HL-60 (cell line): ENCODE measurements at regions not wholly inside any gene's neighbourhood (a gene's known extent, or its start where the extent isn't known, plus 50 kb on each side); places are given as distances from the start of the nearest gene placed in this dataset.

Experiments
- DNase-seq, 2 experiments: peaks; one replicate each; pipeline ENCODE4 v3.0.0-alpha.2; 2010 to 2020; ENCODE audit warnings: low read depth in 1 of 2, low spot score in 1 of 2
- H3K27ac ChIP-seq: fragments of 250-450 bp; sonication (Bioruptor Pico); replicated peaks from 2 replicates; pipeline ENCODE4 v1.5.1; 2020; ENCODE audit warnings: mild to moderate bottlenecking, moderate library complexity
- H3K27me3 ChIP-seq: fragments of 250-450 bp; sonication (Bioruptor Pico); 2 replicates; pipeline ENCODE4 v1.5.1; 2021; ENCODE audit warnings: mild to moderate bottlenecking, moderate library complexity; ENCODE audit not compliant: insufficient read depth, poor library complexity, severe bottlenecking
- H3K4me3 ChIP-seq: replicated peaks from 2 replicates; pipeline ENCODE4 v1.5.1; 2011; ENCODE audit warnings: mild to moderate bottlenecking, control low read depth, low read length; ENCODE audit not compliant: insufficient read depth
- GABPA ChIP-seq: IDR thresholded peaks from 2 replicates; pipeline ENCODE4 v1.6.1; 2012; ENCODE audit warnings: low read depth
- POLR2AphosphoS5 ChIP-seq: IDR thresholded peaks from 2 replicates; pipeline ENCODE4 v1.6.1; 2012; ENCODE audit warnings: low read depth
- SPI1 ChIP-seq: IDR thresholded peaks from 2 replicates; pipeline ENCODE4 v1.6.1; 2012; ENCODE audit warnings: low read depth, mild to moderate bottlenecking, borderline replicate concordance
- TF ChIP-seq, protein P1 (sequence below): IDR thresholded peaks from 2 replicates; pipeline ENCODE4 v1.6.1; 2012; ENCODE audit warnings: low read depth; ENCODE audit not compliant: insufficient replicate concordance
- TF ChIP-seq, protein P2 (sequence below): IDR thresholded peaks from one replicate; pipeline ENCODE4 v1.5.1; 2011; ENCODE audit warnings: low read length, control low read depth, inconsistent platforms; ENCODE audit not compliant: insufficient read depth

DNA sequence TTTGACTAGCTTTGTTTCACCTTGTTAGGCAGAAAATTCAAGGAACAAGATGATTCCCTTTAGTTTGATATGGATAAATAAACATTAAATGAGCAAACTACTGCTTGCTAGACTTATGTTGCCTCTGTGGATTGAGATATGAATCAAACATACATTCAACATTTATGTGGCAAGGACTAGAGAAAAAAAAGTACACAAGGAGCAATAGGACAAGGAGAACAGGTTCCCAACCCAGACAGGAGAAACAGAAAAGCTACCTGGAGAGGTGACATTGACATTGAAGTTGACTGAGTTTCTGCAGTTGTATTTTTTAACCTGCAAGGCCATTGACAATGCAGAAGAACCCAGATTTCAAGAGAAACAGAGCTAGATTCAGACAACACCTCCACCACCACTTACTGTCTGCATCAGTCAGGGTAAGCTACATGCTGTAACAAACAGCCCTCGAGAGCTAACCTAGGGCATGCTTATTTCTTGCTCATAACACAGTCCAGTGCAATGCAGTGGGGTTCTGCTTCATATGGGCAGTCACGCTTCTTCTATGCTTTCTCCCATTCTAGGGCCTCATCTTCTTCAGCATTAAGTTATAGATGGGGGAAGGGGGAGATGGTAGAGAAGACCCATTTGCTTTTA is 180.9 kb upstream of the LYZL1 start:
- no peak for DNase-seq
- TF ChIP-seq SPI1 = no peak
- TF ChIP-seq POLR2AphosphoS5 = no peak
- no peak for TF ChIP-seq GABPA

DNA sequence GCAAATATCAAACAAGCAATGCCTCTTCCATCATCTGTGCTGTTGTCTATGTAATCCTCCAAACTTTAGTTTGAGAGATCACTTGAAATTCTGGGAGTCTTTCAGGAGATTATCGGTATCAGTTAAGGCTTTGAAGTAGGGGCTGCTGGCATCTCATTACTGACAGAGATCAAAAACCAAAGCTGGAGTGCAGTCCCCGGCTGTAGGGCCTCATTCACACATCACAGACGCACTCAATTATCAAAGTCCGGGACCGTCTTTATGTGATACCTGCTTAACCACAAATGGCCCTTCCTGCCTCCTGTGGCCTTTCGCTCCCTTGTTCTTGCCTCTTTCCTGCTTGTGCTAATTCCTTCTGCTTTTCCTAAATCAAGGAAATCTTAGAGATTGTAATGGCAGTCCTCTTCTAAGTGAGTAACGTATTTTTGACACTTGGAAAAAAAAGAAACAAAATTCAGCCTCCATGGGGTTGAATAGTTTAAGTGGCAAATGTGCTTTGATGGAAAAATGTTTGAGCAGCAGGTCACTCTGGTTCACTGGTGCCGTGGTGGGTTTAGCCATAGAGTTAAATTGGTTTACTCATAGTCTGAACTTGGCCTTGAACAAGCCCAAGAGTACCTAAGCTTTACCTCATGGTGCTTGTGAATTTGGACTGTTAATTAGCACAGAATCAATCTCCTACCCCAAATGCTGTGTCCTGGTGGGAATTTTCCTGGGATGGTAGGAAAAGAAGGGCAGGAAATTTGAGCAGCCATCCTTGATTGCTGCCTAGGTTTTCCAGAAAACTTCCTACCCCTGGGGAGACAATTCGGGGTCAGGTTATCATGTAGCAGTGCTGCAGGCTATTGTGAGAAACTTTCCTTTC is 178.9 kb upstream of the LYZL1 start:
- no peak for TF ChIP-seq GABPA
- TF ChIP-seq SPI1 = no peak
- TF ChIP-seq, protein P1, sequence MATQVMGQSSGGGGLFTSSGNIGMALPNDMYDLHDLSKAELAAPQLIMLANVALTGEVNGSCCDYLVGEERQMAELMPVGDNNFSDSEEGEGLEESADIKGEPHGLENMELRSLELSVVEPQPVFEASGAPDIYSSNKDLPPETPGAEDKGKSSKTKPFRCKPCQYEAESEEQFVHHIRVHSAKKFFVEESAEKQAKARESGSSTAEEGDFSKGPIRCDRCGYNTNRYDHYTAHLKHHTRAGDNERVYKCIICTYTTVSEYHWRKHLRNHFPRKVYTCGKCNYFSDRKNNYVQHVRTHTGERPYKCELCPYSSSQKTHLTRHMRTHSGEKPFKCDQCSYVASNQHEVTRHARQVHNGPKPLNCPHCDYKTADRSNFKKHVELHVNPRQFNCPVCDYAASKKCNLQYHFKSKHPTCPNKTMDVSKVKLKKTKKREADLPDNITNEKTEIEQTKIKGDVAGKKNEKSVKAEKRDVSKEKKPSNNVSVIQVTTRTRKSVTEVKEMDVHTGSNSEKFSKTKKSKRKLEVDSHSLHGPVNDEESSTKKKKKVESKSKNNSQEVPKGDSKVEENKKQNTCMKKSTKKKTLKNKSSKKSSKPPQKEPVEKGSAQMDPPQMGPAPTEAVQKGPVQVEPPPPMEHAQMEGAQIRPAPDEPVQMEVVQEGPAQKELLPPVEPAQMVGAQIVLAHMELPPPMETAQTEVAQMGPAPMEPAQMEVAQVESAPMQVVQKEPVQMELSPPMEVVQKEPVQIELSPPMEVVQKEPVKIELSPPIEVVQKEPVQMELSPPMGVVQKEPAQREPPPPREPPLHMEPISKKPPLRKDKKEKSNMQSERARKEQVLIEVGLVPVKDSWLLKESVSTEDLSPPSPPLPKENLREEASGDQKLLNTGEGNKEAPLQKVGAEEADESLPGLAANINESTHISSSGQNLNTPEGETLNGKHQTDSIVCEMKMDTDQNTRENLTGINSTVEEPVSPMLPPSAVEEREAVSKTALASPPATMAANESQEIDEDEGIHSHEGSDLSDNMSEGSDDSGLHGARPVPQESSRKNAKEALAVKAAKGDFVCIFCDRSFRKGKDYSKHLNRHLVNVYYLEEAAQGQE = no peak
- TF ChIP-seq, protein P2, sequence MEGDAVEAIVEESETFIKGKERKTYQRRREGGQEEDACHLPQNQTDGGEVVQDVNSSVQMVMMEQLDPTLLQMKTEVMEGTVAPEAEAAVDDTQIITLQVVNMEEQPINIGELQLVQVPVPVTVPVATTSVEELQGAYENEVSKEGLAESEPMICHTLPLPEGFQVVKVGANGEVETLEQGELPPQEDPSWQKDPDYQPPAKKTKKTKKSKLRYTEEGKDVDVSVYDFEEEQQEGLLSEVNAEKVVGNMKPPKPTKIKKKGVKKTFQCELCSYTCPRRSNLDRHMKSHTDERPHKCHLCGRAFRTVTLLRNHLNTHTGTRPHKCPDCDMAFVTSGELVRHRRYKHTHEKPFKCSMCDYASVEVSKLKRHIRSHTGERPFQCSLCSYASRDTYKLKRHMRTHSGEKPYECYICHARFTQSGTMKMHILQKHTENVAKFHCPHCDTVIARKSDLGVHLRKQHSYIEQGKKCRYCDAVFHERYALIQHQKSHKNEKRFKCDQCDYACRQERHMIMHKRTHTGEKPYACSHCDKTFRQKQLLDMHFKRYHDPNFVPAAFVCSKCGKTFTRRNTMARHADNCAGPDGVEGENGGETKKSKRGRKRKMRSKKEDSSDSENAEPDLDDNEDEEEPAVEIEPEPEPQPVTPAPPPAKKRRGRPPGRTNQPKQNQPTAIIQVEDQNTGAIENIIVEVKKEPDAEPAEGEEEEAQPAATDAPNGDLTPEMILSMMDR = no peak
- TF ChIP-seq POLR2AphosphoS5 = no peak
- Histone ChIP-seq H3K27me3 (no peaks in the 10 kb centered on the region), H3K4me3 (no peak overlapping the region), H3K27ac (no peak overlapping the region)
- no peak for DNase-seq

More for the DNA sequence above, 180.9 kb upstream of the LYZL1 start:
- Histone ChIP-seq H3K27me3 (no peaks in the 10 kb centered on the region), H3K27ac (no peak overlapping the region), H3K4me3 (no peak overlapping the region)

DNA sequence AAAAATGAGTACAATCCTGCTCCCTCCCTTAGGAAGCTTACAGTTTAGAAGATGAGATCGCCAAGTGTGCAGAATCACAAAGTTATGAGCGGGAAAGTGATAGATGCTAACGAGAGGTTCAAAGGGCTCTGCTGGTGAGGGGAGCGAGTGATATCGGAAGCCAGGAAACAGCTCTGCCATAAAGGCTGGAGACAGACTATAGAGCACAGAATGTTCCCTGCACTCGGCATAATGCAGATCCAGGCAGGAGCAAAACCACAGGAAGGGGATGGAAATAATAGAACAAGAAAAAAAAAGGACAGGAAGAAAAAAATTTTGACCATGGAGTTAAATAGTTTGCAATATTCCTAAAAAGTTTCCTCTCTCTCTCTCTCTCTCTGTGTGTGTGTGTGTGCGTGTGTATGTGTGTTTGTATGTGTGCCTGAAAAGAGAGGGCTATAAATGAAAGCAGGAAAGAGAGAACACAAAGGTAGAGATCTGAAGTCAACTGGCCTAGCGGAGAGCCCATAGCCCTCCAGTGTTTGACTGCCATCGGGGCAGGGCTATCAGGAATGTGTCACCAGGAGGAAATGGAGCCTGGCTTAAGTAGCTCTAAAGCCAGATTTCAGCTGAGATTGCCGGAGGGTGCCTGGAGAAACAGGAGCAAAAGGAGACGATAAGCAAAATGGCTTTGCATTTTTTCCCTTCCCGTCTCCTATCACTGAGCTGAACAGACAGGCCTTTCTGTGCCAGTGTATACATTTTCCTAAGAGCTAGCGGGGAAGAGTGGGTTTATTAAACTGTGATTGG is 175.8 kb upstream of the LYZL1 start:
- Histone ChIP-seq H3K27me3 (no peaks in the 10 kb centered on the region), H3K4me3 (no peak overlapping the region), H3K27ac (no peak overlapping the region)
- DNase-seq = no peak
- TF ChIP-seq POLR2AphosphoS5 (no peak), SPI1 (no peak), GABPA (no peak)
- TF ChIP-seq, protein P1 = no peak
- TF ChIP-seq, protein P2 = no peak

DNA sequence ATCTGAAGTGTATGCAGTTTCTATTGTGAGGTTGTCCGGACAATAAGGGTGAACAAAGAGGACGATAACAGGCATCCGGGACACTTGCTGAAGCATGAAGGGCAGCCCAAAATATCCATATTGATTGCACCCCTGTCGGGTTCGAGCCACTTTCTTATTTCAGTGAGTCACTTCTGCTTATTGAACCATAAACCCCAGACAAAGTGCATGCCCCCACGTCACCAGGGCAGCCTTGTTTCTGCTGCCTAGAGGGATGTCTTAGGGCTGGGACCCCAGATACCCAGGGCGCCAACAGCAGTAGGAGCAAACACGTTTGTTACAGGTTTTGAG is 175.3 kb upstream of the LYZL1 start:
- TF ChIP-seq, protein P1 = no peak
- TF ChIP-seq GABPA (no peak), SPI1 (no peak)
- TF ChIP-seq, protein P2 = no peak
- DNase-seq = no peak
- no peaks in the 10 kb centered on the region for H3K27me3 ChIP-seq
- no peak overlapping the region for H3K4me3 ChIP-seq
- H3K27ac ChIP-seq = no peak overlapping the region
